Kidney (tissue), 13 donors: ENCODE measurements at regions not wholly inside any gene's neighbourhood (a gene's known extent, or its start where the extent isn't known, plus 50 kb on each side); places are given as distances from the start of the nearest gene placed in this dataset.

Experiments used
- DNase-seq, 5 donors: peaks; one replicate each; pipeline ENCODE4 v3.0.0-alpha.2; 2013 to 2020
- FAIRE-seq: peaks from 2 replicates; lab custom pipeline; 2012; peaks lifted over from hg19 to GRCh38; lab: Jason Lieb, UNC
- H3K27ac ChIP-seq, 2 donors: one replicate each; pipeline ENCODE4 v1.7.0; 2013; ENCODE audit warnings: low read depth in 2 of 2, low read length in 2 of 2, inconsistent platforms in 1 of 2
- H3K27me3 ChIP-seq: one replicate; pipeline ENCODE4 v1.7.1; 2013; ENCODE audit warnings: low read length, inconsistent platforms; ENCODE audit not compliant: control insufficient read depth, insufficient read depth
- H3K36me3 ChIP-seq, 3 donors: one replicate each; pipeline versions ENCODE4 v1.7.0 to v1.7.1; 2013; ENCODE audit warnings: low read length in 3 of 3, control low read depth in 1 of 3, inconsistent platforms in 1 of 3; ENCODE audit not compliant: insufficient read depth in 3 of 3, control insufficient read depth in 2 of 3
- H3K4me1 ChIP-seq, 3 donors: one replicate each; pipeline versions ENCODE4 v1.7.0 to v1.7.1; 2013; ENCODE audit warnings: low read length in 3 of 3, inconsistent platforms in 1 of 3, low read depth in 1 of 3; ENCODE audit not compliant: control insufficient read depth in 2 of 3, insufficient read depth in 2 of 3
- H3K4me3 ChIP-seq, 3 donors: one replicate each; pipeline versions ENCODE4 v1.7.0 to v1.8.1; 2013; ENCODE audit warnings: low read length in 3 of 3, control low read depth in 1 of 3, inconsistent platforms in 1 of 3
- H3K9ac ChIP-seq, 3 donors: one replicate each; pipeline versions ENCODE4 v1.7.0 to v1.7.1; 2013; ENCODE audit warnings: low read length in 3 of 3, control low read depth in 1 of 3, inconsistent platforms in 1 of 3
- H3K9me3 ChIP-seq, 3 donors: one replicate each; pipeline versions ENCODE4 v1.7.0 to v1.7.1; 2013; ENCODE audit warnings: low read length in 3 of 3, control low read depth in 1 of 3, inconsistent platforms in 1 of 3; ENCODE audit not compliant: control insufficient read depth in 2 of 3, insufficient read depth in 1 of 3
- intact Hi-C: fragments of 100-400 bp; cut with DNase I; formaldehyde crosslinking; loops from one replicate; pipeline ENCODE4 v1.11.1; 2022
- TF ChIP-seq, protein P1 (sequence below): IDR thresholded peaks from 3 replicates; pipeline ENCODE4 v1.5.1; 2012; ENCODE audit warnings: mild to moderate bottlenecking, moderate library complexity, borderline replicate concordance; ENCODE audit not compliant: insufficient read depth; ENCODE audit errors: extremely low read depth
- donor health status: control.
- donor health status: control.
- donor health status: control.
- donor health status: control.
- donor health status: control.
- donor health status: DM: yes; HTN: yes; CAD: no.
- donor health status: Normal renal cell carcinoma (clear cell type).

DNA sequence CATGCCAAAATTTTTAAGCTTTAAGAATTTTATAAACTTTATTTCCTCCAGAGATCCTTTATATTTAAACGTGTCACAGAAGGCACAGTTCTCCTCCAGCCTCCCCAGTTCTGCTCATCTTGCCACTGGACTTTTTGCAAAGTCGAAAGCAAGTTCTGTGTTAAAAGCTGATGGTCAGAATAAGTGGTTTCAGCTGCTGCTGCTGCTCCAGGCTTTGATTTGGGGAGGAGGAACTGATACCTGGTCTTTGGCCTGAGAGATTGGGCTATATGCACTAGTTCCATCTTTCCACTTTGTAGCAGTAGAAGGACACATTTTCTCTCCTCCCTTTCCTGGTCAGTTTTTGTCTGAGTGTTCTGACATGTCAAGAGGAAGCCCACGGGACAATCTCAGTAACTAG is 435.9 kb upstream of the PHF14 start:
- no peak for DNase-seq
- H3K4me3 ChIP-seq = no peak overlapping the region
- H3K9ac ChIP-seq = no peak overlapping the region
- TF ChIP-seq, protein P1, sequence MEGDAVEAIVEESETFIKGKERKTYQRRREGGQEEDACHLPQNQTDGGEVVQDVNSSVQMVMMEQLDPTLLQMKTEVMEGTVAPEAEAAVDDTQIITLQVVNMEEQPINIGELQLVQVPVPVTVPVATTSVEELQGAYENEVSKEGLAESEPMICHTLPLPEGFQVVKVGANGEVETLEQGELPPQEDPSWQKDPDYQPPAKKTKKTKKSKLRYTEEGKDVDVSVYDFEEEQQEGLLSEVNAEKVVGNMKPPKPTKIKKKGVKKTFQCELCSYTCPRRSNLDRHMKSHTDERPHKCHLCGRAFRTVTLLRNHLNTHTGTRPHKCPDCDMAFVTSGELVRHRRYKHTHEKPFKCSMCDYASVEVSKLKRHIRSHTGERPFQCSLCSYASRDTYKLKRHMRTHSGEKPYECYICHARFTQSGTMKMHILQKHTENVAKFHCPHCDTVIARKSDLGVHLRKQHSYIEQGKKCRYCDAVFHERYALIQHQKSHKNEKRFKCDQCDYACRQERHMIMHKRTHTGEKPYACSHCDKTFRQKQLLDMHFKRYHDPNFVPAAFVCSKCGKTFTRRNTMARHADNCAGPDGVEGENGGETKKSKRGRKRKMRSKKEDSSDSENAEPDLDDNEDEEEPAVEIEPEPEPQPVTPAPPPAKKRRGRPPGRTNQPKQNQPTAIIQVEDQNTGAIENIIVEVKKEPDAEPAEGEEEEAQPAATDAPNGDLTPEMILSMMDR = no peak
- no peak overlapping the region for H3K27ac ChIP-seq
- no peaks in the 10 kb centered on the region for H3K9me3 ChIP-seq
- FAIRE-seq = no peak
- H3K4me1 ChIP-seq = no peaks in the 10 kb centered on the region
- no peaks in the 10 kb centered on the region for H3K27me3 ChIP-seq
- intact Hi-C loops = no loop called here
- no peaks in the 10 kb centered on the region for H3K36me3 ChIP-seq

DNA sequence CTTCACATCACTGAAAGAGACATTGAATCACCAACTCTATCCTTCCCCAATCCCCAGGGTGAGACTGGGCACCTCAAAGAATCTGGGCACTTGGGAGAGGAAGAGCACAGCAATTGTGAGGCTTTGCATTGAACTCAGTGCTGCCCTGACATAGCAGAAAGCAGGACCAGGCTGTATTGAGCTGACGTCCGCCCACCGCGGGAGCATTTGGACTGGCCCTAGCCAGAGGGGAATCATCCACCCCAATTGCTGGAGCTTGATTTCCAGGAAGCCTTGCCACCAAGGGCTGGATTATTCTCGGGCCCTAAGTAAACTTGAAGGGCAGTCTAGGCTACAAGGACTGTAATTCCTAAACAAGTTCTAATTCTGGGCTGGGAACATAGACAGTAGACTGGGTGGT is 416.3 kb upstream of the PHF14 start:
- Histone ChIP-seq H3K27ac (no peak overlapping the region), H3K36me3 (no peaks in the 10 kb centered on the region), H3K9me3 (no peaks in the 10 kb centered on the region), H3K27me3 (no peaks in the 10 kb centered on the region), H3K4me1 (no peaks in the 10 kb centered on the region), H3K4me3 (no peak overlapping the region), H3K9ac (no peak overlapping the region)
- no peak for FAIRE-seq
- intact Hi-C loops = no loop called here
- no peak for DNase-seq
- TF ChIP-seq, protein P1 = no peak

DNA sequence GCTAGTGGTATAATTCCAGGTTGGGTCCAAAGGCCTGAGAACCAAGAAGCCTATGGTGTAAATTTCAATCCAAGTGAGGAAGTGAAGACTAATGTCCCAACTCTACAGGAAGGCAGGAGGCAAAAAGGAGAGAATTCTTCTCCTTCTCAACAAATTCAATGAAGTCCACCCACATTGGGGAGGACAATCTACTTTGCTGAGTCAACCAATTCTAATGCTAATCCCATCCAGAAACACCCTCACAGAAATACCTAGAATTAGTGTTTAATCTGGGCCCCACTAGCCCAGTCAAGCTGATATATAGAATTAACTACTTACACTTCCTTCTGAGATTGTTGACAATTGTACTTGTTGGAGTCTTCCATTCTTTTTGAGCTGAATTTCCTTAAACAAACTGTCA is 413.2 kb upstream of the PHF14 start:
- Histone ChIP-seq H3K27ac (no peak overlapping the region), H3K9me3 (no peaks in the 10 kb centered on the region), H3K4me1 (no peaks in the 10 kb centered on the region), H3K27me3 (no peaks in the 10 kb centered on the region), H3K4me3 (no peak overlapping the region), H3K9ac (no peak overlapping the region), H3K36me3 (no peaks in the 10 kb centered on the region)
- DNase-seq (no peak), FAIRE-seq (no peak)
- TF ChIP-seq, protein P1 = no peak
- intact Hi-C loops = no loop called here

DNA sequence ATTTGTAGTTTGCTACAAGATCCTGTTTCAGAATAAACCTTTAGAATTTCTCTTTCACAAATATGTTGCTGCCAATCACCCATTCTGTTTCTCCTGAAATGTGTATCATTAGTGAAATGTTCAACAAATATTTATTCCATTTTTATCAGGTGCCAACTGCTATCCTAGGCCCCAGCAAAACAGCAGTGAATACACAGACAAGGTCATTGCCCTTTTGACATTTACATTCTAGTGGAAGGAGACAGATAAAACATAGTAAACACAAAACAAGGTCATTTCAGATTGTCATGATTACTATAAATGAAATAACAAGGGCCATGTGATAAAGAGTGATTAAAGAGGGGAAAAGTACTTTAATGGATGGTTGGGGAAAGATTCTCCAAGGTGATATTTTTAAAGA is 404.8 kb upstream of the PHF14 start:
- Histone ChIP-seq H3K4me1 (no peaks in the 10 kb centered on the region), H3K27ac (no peak overlapping the region), H3K9me3 (no peaks in the 10 kb centered on the region), H3K36me3 (no peaks in the 10 kb centered on the region), H3K9ac (no peak overlapping the region), H3K4me3 (no peak overlapping the region), H3K27me3 (no peaks in the 10 kb centered on the region)
- no peak for FAIRE-seq
- DNase-seq = no peak
- intact Hi-C loops = no loop called here
- TF ChIP-seq, protein P1 = no peak
